HG03342 (cell line): ENCODE measurements at regions not wholly inside any gene's neighbourhood (a gene's known extent, or its start where the extent isn't known, plus 50 kb on each side); places are given as distances from the start of the nearest gene placed in this dataset.

Source experiments
- ATAC-seq: cut with Tn5 transposase; IDR thresholded peaks from one replicate; pipeline ENCODE4 v1.9.1; 2021; ENCODE audit warnings: mild to moderate bottlenecking, moderate library complexity; ENCODE audit not compliant: unreplicated experiment

DNA sequence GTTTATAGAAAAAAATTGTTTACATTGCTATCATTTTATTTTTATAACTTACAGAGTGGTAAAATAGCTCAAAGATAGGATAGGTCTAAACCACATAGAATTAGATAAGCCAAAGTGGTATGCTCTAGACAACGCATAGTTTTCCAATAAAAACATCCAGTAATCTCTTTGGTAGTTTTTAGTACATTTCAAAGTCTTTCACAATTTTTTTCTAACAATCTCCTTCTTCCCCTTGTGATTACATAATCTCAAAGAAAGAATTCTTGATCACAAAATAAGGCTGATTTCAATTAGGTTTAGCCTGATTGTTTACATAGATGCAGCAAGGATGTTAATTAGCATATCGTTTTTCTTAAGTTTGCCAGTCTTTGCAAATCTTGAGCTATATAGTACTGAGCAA, 460.0 kb downstream of the FUT8 start:
- no peak for ATAC-seq

DNA sequence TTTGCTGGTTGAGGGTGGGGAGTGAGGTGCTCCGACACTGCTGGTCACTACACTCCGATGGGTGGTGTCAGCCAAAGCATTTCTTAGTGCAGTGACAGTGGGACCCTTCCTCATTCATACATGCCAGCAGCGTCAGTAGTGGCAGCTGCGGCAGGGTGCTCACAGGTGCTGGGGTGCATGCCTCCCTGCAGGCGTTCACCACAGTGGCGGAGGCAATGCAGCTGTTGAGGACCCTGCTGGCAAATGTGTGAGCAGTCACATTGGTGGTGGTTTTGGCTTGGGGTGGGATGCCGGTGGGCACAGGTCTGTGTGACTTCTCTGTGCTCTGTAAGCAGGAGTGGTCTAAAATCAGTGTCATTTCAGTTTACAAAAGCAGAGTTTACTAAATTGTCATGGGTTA, 464.6 kb downstream of the FUT8 start:
- ATAC-seq, result no peak

- ATAC-seq, result no peak
Observed at GRCh38 chr14:65877624-65878023, 465.1 kb downstream of the FUT8 start.

GRCh38 chr14:65878586-65878985, 466.1 kb downstream of the FUT8 start:
- no peak for ATAC-seq

- no peak for ATAC-seq
Observed at GRCh38 chr14:65879248-65880009, 466.9 kb downstream of the FUT8 start.

- ATAC-seq, result no peak
Observed at GRCh38 chr14:65880507-65880906, 468.0 kb downstream of the FUT8 start.

DNA sequence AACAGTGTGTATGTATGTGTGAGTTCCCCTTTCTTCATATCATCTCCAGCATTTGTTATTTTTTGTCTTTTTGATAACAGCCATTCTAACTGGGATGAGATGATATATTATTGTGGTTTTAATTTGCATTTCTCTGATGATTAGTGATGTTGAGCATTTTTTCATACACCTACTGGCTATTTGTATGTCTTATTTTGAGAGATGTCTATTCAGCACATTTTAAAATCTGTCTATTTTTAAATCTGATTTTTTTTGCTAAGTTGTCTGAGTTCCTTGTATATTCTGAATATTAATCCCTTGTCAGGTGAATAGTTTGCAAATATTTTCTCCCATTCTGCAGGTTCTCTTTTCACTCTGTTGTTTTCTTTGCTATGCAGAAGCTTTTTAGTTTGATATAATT, 469.1 kb downstream of the FUT8 start:
- ATAC-seq, result no peak

- no peak for ATAC-seq
Observed at GRCh38 chr14:65888677-65889076, 476.1 kb downstream of the FUT8 start.

- no peak for ATAC-seq
Observed at GRCh38 chr14:65892315-65892714, 479.8 kb downstream of the FUT8 start.

DNA sequence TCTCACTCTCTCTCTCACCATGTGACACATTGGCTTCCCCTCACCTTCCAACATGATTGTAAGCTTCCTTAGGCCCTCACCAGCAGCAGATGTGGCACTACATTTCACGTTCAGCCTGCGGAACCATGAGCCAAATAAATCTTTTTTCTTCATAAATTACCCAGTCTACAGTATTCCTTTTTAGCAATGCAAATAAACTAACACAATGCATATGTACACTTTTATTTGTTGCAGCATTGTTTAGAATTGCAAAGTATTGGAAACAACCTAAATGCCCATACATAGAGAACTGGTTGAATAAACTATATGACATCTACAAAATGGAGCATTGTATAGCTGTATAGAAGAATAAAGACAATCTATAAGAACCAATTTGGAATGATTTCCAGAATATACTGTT, 487.6 kb downstream of the FUT8 start:
- no peak for ATAC-seq

DNA sequence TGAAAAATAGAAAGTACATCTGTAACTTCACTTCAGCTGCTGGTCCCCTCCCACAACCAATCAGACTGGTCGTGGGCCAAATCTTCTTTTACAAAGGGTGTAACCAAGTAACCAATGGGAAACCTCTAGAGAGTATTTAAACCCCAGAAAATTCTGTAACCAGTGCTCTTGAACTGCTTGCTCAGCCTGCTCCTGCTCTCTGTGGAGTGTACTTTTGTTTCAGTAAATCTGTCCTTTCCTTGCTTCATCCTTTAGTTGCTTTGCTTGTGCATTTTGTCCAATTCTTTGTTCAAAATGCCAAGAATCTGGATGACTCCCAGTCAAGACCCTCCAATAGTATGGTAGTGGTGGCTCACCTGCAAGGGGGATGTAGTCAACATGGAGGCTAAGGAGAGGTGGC, 489.1 kb downstream of the FUT8 start:
- no peak for ATAC-seq

- ATAC-seq, result no peak
Observed at GRCh38 chr14:65904988-65905387, 492.5 kb downstream of the FUT8 start.

DNA sequence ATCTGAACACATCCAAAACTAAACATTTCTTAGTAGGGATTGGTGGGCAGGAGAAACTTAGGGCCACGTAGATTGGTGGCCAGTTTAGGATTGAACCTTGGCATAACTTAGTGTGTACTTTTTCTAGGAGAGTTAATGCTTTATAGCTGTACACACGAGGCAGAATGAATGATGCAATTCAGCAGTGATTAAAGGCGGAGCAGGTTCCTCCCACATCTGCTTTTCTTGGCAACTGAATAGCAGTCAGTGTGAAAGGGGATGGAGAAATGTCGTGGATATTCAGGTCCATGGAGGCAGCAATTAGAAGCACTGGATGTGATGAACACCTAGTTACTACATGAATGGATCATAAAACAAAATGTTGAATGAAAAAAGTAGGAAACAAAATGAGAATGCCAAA, 493.8 kb downstream of the FUT8 start:
- ATAC-seq, result no peak

- ATAC-seq, result no peak
Observed at GRCh38 chr14:65906948-65907347, 494.4 kb downstream of the FUT8 start.

DNA sequence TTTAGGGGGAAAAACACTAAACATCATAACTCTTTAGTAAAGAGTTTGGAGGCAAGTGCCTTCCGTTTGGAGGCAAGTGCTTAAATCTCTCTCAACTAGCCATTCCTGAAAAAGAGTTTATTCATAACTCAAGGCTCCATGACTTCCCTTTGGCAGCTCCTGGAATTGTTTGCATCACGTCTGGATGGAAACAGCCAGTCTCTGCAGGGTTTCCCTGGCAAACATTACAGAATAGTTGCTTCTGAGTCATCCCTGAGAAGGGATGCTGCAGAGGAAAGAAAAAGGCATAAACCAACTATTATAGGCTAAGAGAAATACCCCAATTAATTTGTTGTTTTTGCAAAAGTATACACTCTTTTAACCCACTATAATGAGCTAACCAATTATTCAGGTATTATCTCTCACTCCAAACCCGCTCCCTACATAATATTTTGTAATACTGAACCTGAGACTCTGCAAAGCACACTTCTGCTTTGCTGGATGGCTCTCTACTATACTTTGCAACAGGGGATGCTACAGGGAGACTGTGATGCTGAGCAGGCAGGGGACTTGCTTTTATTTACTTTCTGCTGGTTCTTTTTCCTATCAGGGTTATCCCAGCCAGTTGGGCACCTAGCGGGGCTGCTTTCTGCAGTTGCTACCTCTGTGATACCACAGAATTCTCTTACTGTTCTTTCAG, 497.7 kb downstream of the FUT8 start:
- ATAC-seq, result no peak

DNA sequence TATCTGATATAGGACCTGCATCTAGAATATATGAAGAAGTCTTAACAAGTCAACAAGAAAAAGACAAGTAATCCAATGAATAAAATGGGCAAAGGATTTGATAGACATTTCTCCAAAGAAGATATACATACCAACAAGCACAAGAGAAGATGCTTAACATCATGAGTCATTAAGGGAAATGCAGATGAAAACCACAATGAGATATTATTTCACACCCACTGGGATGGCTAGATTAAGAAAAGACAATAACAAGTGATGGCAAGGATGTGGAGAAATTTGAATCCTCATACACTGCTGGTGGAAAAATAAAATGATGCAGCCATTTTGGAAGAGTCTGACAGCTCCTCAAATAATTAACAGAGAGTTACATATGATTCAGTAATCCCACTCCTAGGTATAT, 502.6 kb downstream of the FUT8 start:
- no peak for ATAC-seq

GRCh38 chr14:65916055-65916454, 503.5 kb downstream of the FUT8 start:
- no peak for ATAC-seq

GRCh38 chr14:65920996-65921395, 508.5 kb downstream of the FUT8 start:
- no peak for ATAC-seq

- no peak for ATAC-seq
Observed at GRCh38 chr14:65922142-65922541, 509.6 kb downstream of the FUT8 start.

DNA sequence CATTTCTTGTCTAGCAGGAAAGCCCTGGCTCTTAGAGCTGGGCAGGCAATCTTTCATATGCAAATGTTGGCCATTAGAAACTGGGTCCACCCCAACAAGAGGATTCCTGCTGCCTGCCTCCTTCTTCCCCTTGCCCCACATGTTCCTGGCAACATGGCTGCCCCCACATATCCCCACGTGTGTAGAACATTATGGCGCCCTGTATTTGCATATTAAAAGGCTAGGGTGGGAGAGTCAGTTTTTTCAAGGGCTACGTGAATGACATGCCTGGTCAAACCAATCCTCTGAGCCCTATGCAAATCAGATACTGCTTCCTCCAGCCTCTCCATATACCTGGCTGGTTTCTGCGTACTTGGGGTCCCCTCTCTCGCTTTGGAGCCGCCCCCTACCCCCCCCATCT, 514.0 kb downstream of the FUT8 start:
- ATAC-seq, result no peak

GRCh38 chr14:65926935-65927700, 514.6 kb downstream of the FUT8 start:
- ATAC-seq, result no peak

DNA sequence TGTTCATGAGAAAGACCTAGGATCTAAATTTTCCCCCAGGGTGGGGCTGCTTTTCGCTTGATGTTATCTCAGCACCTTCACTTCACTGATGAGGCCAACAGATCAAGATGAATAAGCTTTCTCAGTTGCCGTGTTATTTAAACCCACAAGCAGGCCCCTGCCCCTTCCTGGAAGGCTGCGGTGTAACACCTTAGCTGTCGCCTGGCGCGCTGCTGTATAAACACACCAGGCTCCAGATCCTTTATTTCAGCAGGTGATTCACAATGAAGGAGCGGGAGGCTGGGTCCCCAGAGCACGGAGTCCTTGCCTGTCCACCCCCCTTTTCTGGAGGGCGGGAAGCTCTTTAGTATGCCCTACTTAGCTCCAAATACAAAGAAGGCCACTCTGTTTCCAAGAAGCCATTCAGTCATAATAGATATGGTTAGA, 515.4 kb downstream of the FUT8 start:
- no peak for ATAC-seq
